HG03095 (cell line): ENCODE measurements at regions not wholly inside any gene's neighbourhood (a gene's known extent, or its start where the extent isn't known, plus 50 kb on each side); places are given as distances from the start of the nearest gene placed in this dataset.
"Not testable (repeated sequence)": the region's sequence is repeated elsewhere in the genome, so short reads cannot be mapped to it uniquely, and the experiment has no call there.

Experiments
- ATAC-seq: cut with Tn5 transposase; IDR thresholded peaks from one replicate; pipeline ENCODE4 v1.9.1; 2021; ENCODE audit warnings: moderate library complexity; ENCODE audit not compliant: unreplicated experiment

- ATAC-seq, result no peak
These were observed 100.4 kb upstream of the TSC22D1 start for GRCh38 chr13:44676534-44676933.

- no peak for ATAC-seq
These were observed 93.4 kb upstream of the TSC22D1 start for GRCh38 chr13:44669534-44669933.

GRCh38 chr13:44668688-44669087 is 92.6 kb upstream of the TSC22D1 start:
- ATAC-seq, result no peak

GRCh38 chr13:44667943-44668342 is 91.8 kb upstream of the TSC22D1 start:
- peak; percentile 86 for ATAC-seq

GRCh38 chr13:44666538-44666937 is 90.4 kb upstream of the TSC22D1 start:
- ATAC-seq, result not testable (repeated sequence)

GRCh38 chr13:44664308-44664707 is 88.2 kb upstream of the TSC22D1 start:
- no peak for ATAC-seq

- ATAC-seq, result no peak
These were observed 86.4 kb upstream of the TSC22D1 start for GRCh38 chr13:44662515-44662914.

GRCh38 chr13:44661936-44662335 is 85.8 kb upstream of the TSC22D1 start:
- ATAC-seq, result no peak

GRCh38 chr13:44660050-44660449 is 83.9 kb upstream of the TSC22D1 start:
- ATAC-seq, result no peak

GRCh38 chr13:44652962-44653660 is 77.0 kb upstream of the TSC22D1 start:
- ATAC-seq, result no peak

- ATAC-seq, result no peak
These were observed 76.0 kb upstream of the TSC22D1 start for GRCh38 chr13:44652168-44652567.

GRCh38 chr13:44651724-44652123 is 75.6 kb upstream of the TSC22D1 start:
- no peak for ATAC-seq

GRCh38 chr13:44651209-44651608 is 75.1 kb upstream of the TSC22D1 start:
- ATAC-seq, result no peak

GRCh38 chr13:44649834-44650233 is 73.7 kb upstream of the TSC22D1 start:
- ATAC-seq, result no peak

GRCh38 chr13:44649104-44649428 is 72.9 kb upstream of the TSC22D1 start:
- no peak for ATAC-seq

- ATAC-seq, result no peak
These were observed 72.4 kb upstream of the TSC22D1 start for GRCh38 chr13:44648392-44649103.

- not testable (repeated sequence) for ATAC-seq
These were observed 71.4 kb upstream of the TSC22D1 start for GRCh38 chr13:44647560-44647959.

GRCh38 chr13:44646044-44646443 is 69.9 kb upstream of the TSC22D1 start:
- no peak for ATAC-seq

- no peak for ATAC-seq
These were observed 67.1 kb upstream of the TSC22D1 start for GRCh38 chr13:44643256-44643655.

- ATAC-seq, result no peak
These were observed 61.5 kb upstream of the TSC22D1 start for GRCh38 chr13:44637581-44637980.

GRCh38 chr13:44629465-44630183 is 53.5 kb upstream of the TSC22D1 start:
- no peak for ATAC-seq

GRCh38 chr13:44628826-44629225 is 52.7 kb upstream of the TSC22D1 start:
- not testable (repeated sequence) for ATAC-seq
